HG03558 (cell line): ENCODE measurements at regions not wholly inside any gene's neighbourhood (a gene's known extent, or its start where the extent isn't known, plus 50 kb on each side); places are given as distances from the start of the nearest gene placed in this dataset.

Experiments used
- ATAC-seq: cut with Tn5 transposase; IDR thresholded peaks from one replicate; pipeline ENCODE4 v1.9.1; 2021; ENCODE audit warnings: moderate number of reproducible peaks; ENCODE audit not compliant: unreplicated experiment; ENCODE audit errors: extremely low read depth

GRCh38 chr2:144836635-144837350, 316.9 kb upstream of the ZEB2 start:
- ATAC-seq = no peak

GRCh38 chr2:144835634-144836350, 315.9 kb upstream of the ZEB2 start:
- ATAC-seq = no peak

DNA sequence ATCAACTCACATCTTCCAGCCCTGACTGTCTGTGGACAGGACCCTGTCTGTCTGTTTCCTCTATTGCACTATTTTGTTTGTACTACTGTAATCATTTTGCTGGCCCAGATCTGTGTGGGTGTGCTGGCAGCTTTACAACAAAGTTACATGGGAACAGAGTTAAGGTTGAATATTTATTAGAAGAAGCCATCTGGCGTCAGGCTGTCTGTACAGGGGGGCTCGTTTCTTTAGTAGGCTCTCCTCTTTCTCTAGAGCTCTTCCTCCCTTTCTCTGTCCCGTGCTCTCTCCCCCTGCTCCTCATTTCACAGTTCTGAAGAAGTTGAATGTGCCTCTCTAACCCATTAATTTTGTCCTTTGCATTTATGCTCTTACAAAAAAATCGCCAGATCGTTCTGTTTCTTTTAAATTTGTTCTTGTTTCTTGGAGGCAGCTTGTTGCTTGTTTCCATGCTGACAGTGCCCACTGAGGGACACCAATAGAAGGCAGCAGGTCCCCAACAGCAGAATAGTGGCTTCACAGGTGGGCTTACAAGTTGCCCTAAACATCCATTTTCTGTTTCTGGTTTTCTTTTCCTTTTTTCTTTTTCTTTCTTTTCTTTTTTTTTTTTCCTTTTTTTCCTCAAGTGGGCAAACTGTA, 315.2 kb upstream of the ZEB2 start:
- ATAC-seq = no peak

DNA sequence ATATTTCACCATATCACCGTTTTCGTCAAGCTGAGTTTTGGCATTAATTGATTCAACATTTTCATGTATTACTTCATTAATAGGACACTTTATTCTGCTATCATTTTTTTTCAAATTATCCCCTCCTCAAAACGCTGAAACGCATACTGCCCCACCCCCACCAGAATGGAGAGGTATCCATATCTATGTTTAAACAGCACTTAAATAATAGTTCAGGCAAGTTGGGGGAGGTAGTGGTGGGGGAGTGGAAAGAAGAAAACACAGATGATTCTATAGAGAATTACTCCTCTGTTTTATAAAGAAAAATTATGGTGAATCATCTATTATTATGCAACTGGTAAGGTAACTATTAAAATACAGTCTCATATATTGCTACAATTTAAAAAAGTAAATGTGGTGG, 314.4 kb upstream of the ZEB2 start:
- no peak for ATAC-seq

GRCh38 chr2:144833075-144833637, 313.2 kb upstream of the ZEB2 start:
- ATAC-seq = no peak

- no peak for ATAC-seq
Observed at GRCh38 chr2:144832048-144832447, 312.1 kb upstream of the ZEB2 start.

DNA sequence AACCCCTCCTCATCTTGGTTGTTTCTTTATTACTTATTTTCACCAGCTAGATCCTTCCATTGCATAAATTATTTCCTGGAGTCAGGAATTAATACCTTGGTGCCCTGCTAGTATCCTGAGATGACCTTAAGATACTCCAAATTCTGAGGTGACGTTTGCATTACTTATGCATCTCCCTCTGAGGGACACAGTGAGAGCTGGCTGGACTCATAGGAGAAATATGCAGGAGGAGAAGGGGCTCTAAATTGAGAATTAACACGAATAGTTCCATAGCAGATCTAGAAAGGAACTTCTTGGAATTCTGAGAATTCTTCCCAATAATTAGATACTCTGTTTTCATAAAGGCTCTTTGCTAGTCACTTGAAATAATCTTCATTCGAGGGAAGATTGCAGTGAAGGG, 310.6 kb upstream of the ZEB2 start:
- ATAC-seq = no peak

DNA sequence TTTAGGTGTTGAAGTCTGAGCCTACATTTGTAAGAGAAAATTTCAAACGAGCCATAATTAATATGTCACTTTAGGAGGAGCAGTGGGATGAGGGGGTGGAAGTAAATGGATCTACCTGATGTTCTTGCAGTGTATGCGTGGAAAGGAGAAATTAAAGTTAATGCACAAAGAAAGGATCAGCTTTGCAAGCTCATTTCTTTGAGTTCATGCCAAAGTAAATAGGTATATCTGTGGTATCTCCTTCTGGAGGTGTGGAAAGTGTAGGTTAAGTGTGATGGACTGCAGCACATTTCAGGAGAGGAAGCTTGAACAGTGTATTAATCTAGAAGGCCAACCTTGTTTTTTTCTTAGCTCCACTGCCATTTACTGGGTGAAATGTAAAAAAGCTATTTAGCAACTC, 307.5 kb upstream of the ZEB2 start:
- no peak for ATAC-seq

DNA sequence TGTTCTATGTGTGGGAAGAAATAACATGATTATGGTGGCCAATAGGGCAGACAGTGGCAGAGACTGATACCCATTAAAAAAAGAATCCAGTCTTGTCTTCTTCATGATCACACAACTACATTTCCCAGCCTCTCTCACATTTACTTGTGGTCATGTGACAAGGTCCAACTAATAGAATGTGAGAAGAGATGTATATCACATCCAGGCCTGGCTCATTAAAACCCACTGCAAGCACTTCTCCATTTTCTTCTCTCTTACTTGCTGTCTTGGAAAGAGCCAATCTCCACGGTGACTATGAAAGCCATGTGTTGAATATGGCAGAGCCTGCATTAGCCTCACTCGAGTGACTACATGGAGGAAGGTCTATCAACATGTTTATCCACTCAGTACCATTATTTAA, 306.2 kb upstream of the ZEB2 start:
- ATAC-seq = no peak

DNA sequence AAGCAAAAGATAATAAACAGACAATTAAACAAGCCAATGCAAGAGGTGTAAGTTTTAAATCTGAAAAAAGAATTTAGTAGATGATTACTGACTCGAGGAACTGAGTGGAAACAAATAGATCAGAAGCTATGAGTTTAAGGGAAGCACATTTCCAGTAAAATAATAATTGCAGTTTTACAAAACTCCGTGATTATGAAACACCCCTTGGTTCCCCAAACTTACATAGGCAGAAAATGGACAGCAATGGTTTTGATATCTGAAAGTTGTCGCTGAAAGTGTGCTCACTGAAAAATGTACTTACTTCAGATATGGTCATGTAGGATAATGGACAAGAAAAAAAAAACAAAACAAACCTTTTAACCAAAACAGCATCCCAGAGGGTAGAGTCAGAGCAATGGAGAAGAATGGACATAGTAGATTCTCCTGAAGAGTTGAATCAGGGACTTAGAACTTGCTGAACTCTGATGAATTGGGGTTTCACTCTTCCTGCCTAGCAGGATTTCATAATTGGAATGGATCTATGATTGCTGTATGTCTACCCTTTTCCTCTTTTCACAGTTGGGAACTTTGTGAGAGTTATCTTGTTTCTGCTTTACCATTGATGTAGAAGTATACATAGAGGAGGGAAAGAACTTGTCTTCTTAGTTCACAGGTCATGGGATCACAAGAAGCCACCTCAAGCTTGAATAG, 305.6 kb upstream of the ZEB2 start:
- no peak for ATAC-seq

- ATAC-seq = no peak
Observed at GRCh38 chr2:144824306-144825080, 304.6 kb upstream of the ZEB2 start.

GRCh38 chr2:144822966-144823365, 303.0 kb upstream of the ZEB2 start:
- ATAC-seq = no peak

- ATAC-seq = no peak
Observed at GRCh38 chr2:144812288-144812687, 292.4 kb upstream of the ZEB2 start.

DNA sequence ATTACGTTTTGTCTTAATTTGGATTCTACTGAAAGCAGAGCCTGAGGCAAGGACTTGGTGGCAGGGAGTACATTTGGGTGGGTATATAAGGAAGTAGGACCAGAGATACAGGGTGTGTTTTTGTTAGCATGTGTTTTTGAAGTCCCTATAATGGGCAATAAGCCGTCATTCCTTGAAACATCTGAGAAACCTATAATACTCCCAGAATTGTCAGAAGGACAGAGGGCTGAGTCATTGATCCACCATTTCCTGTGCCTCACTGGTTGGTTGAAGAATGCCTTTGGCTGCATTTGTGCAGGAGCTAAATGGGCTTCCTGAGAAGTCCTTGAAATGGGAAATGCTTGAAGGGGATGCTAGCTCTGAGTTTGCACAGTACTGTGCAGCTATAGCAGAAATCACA, 281.8 kb upstream of the ZEB2 start:
- no peak for ATAC-seq

GRCh38 chr2:144801325-144801724, 281.4 kb upstream of the ZEB2 start:
- no peak for ATAC-seq

DNA sequence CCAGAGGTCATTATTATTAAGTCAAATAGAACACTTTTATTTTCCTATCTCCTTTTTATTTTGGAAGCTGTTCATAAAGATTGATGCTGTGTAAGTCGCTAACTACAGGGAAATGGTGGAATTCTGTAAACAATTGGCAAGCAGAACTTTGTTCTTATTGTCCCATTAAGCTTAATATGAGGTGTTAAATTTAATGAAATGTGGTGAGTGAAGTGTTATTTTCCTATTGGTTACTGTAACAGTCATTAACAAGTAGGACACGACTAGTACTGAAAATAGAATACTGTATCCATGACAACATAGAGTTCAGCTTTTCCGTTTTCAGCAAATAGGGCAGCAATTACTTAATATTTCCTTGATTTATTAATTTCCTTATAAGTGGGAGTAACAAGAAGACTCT, 279.1 kb upstream of the ZEB2 start:
- ATAC-seq = no peak

GRCh38 chr2:144798034-144798433, 278.1 kb upstream of the ZEB2 start:
- ATAC-seq = no peak

DNA sequence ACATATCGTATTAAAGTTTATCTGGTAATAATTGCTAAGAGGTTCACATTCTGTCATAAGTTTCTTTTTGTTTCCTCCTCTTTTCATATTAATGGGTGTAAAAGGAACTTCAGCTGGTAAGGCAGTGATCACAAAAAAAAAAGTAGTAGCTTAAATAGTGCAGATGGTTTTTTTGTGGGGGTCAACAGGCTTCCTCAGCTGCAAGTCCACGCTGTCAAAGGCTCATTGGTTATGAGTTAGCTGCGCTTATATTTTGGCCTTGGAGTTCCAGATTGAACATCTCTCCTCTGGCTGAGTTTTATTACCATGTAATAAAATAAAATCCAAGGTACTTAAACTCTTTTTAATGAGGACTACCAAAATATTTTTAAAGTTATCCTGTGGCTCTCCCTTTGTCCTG, 277.0 kb upstream of the ZEB2 start:
- ATAC-seq = no peak

- no peak for ATAC-seq
Observed at GRCh38 chr2:144796164-144796563, 276.2 kb upstream of the ZEB2 start.

- no peak for ATAC-seq
Observed at GRCh38 chr2:144785253-144785652, 265.3 kb upstream of the ZEB2 start.
